A673 (cell line): ENCODE measurements at regions not wholly inside any gene's neighbourhood (a gene's known extent, or its start where the extent isn't known, plus 50 kb on each side); places are given as distances from the start of the nearest gene placed in this dataset.

Experiments used
- EZH2 ChIP-seq: fragments of 200-600 bp; sonication (generic); IDR thresholded peaks from 2 replicates; pipeline ENCODE4 v1.6.1; 2017; ENCODE audit warnings: borderline replicate concordance, low read depth, mild to moderate bottlenecking, mixed read lengths, antibody characterized with exemption, low read length; ENCODE audit not compliant: poor library complexity, severe bottlenecking
- TF ChIP-seq, protein P1 (sequence below): fragments of 300-800, 200-600 bp; sonication (generic); conservative IDR thresholded peaks from 2 replicates; pipeline ENCODE4 v1.5.1; 2017; ENCODE audit warnings: low read depth, mild to moderate bottlenecking, antibody characterized with exemption, low read length, moderate library complexity, mixed read lengths

DNA sequence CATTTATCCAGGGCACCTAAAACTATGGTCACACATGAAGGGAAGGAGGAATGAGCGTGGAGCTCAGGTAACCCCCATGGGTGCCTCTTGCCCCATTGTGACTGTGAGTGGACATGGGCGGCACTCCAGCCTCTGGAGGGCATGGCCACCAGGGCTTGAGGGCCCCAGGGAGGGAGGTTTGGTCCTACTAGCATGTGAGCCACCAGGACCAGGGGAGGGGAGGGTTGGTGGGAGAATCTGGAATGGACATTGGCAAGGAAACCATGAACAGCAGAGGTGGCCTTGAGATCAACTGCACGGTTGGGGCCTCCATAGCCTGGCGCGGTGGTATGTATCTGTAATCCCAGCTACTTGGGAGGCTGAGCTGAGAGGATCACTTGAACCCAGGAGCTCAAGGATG, 623.6 kb downstream of the AACS start:
- TF ChIP-seq, protein P1, sequence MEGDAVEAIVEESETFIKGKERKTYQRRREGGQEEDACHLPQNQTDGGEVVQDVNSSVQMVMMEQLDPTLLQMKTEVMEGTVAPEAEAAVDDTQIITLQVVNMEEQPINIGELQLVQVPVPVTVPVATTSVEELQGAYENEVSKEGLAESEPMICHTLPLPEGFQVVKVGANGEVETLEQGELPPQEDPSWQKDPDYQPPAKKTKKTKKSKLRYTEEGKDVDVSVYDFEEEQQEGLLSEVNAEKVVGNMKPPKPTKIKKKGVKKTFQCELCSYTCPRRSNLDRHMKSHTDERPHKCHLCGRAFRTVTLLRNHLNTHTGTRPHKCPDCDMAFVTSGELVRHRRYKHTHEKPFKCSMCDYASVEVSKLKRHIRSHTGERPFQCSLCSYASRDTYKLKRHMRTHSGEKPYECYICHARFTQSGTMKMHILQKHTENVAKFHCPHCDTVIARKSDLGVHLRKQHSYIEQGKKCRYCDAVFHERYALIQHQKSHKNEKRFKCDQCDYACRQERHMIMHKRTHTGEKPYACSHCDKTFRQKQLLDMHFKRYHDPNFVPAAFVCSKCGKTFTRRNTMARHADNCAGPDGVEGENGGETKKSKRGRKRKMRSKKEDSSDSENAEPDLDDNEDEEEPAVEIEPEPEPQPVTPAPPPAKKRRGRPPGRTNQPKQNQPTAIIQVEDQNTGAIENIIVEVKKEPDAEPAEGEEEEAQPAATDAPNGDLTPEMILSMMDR: no peak
- no peak for TF ChIP-seq EZH2
